ENCODE measurements at regions not wholly inside any gene's neighbourhood (a gene's known extent, or its start where the extent isn't known, plus 50 kb on each side); places are given as distances from the start of the nearest gene placed in this dataset.

GRCh38 chr10:29144126-29144525 lies 144.7 kb upstream of the LYZL1 start:
- H3K27ac ChIP-seq = no peak overlapping the region
- TF ChIP-seq CTCF (conservative IDR thresholded peaks at IDR 0.05) (no peak), ZFX (IDR thresholded peaks at IDR 0.05) (no peak)

- TF ChIP-seq CTCF (conservative IDR thresholded peaks at IDR 0.05) = no peak
- TF ChIP-seq ZFX (IDR thresholded peaks at IDR 0.05) = no peak
- no peak overlapping the region for H3K27ac ChIP-seq
These were observed 142.4 kb upstream of the LYZL1 start for GRCh38 chr10:29146311-29147100.

DNA sequence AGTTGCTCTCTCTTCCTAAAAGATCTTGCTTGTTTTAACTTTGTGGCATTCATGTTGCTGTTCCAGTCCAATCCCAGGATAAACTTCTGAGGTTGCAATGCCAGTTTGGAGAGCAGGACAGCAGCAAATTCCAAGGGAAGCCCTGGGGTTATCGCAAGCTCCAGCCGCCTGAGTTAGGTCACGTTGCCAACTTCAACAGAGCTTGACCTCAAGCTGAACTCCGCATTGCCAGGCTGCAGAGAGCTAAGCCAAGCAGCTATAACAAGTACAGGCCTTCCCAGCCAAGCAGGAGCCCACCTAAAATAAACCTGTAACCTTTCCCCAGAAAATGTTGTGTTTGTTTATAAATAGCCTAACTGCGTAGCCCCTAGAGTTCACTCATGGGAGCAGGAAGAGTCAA lies 138.9 kb upstream of the LYZL1 start:
- TF ChIP-seq CTCF (conservative IDR thresholded peaks at IDR 0.05) (no peak), ZFX (IDR thresholded peaks at IDR 0.05) (no peak)
- peak overlapping the region; percentile 26; the same call in 1 of the 2 replicates for H3K27ac ChIP-seq

- TF ChIP-seq CTCF (conservative IDR thresholded peaks at IDR 0.05) = no peak
- no peak for TF ChIP-seq ZFX (IDR thresholded peaks at IDR 0.05)
- no peak overlapping the region for H3K27ac ChIP-seq
These were observed 137.9 kb upstream of the LYZL1 start for GRCh38 chr10:29151005-29151404.

DNA sequence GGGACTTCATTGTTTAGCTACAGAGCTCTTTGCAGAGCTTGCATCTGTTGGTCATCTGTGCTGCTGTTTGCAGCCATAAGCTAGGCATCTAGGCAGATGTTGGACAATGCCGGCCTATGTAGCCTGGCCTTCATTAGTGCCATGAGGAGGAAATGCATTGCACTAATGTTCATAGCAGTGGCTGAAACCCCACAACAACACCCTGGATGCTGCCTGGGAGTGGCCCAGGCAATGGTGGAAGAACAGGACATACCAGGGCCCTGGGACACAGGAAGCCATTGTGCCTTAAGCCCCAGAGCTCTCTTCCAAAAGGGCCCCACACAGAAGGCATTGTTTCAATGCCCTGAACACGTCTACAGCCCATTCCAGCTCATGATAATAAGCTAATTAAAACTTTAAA lies 131.5 kb upstream of the LYZL1 start:
- H3K27ac ChIP-seq = no peak overlapping the region
- TF ChIP-seq CTCF (conservative IDR thresholded peaks at IDR 0.05) (no peak), ZFX (IDR thresholded peaks at IDR 0.05) (no peak)

- no peak overlapping the region for H3K27ac ChIP-seq
- TF ChIP-seq CTCF (conservative IDR thresholded peaks at IDR 0.05) (no peak), ZFX (IDR thresholded peaks at IDR 0.05) (no peak)
These were observed 130.8 kb upstream of the LYZL1 start for GRCh38 chr10:29158066-29158465.

DNA sequence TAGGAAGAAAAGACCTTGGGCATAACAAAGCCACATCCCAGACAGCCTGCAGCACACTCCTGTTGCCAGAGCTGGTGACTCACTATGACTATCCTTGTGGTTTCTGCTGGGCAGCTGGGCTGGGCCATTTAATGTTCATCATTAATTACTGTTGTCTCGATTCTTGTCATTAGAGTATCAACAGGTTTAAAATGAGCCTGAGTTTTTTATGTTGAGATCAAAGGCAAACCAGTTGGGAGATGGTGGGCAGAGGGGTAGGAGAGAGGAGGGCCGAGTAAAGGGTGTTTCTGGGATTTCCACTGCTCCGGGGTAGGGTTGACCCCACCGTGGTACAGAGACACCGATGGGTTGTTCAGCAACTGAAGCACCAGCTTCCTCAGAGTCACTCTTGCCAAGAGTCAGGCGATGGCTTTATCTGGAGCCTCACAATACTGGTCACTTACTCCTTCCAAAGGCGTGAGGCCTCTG lies 128.7 kb upstream of the LYZL1 start:
- TF ChIP-seq ZFX (IDR thresholded peaks at IDR 0.05) (no peak), CTCF (conservative IDR thresholded peaks at IDR 0.05) (no peak)
- no peak overlapping the region for H3K27ac ChIP-seq
